ENCODE measurements at regions not wholly inside any gene's neighbourhood (a gene's known extent, or its start where the extent isn't known, plus 50 kb on each side); places are given as distances from the start of the nearest gene placed in this dataset.

DNA sequence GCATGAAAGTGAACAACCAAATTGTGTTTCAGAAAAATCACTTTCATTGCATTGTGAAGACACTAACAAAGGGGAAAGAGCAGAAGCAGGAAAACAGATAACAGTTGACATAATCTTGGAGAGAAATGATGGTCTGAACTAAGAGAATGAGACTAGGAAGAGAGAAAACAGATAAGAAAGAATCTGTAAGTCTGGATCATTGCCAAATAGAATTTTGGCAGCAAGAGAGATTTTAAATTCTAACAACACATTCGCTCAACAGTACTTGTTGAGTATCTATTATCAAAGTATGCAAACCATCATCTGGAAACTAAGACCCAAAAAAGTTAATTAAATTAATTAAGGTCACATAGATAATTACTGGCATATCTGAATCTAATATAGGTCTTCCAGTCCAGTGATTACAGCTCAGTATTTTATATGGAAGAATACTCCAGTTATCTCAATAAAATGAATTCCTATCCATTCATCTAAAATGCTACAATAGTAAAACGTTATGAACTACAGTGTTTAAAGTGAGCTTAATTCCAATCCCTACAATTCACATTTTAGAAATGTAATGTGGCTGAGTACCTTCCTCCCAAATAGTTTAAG lies 166.7 kb upstream of the FAT3 start:
- Histone ChIP-seq H3K36me3 (ENCODE audit: insufficient read depth in 1 of 2, low read depth in 1 of 2) (no peaks in the 10 kb centered on the region), H3K4me3 (no peak overlapping the region), H3K4me1 (no peaks in the 10 kb centered on the region), H3K9me3 (no peaks in the 10 kb centered on the region), H3K27me3 (ENCODE audit: insufficient read depth in 3 of 3, low read length in 2 of 3) (no peaks in the 10 kb centered on the region), H3K27ac (no peak overlapping the region)
- 49 to 62% (median 53%) methylated on average over 2 of the region's 2 CpGs for WGBS, 3 donors
- TF ChIP-seq, protein P1, sequence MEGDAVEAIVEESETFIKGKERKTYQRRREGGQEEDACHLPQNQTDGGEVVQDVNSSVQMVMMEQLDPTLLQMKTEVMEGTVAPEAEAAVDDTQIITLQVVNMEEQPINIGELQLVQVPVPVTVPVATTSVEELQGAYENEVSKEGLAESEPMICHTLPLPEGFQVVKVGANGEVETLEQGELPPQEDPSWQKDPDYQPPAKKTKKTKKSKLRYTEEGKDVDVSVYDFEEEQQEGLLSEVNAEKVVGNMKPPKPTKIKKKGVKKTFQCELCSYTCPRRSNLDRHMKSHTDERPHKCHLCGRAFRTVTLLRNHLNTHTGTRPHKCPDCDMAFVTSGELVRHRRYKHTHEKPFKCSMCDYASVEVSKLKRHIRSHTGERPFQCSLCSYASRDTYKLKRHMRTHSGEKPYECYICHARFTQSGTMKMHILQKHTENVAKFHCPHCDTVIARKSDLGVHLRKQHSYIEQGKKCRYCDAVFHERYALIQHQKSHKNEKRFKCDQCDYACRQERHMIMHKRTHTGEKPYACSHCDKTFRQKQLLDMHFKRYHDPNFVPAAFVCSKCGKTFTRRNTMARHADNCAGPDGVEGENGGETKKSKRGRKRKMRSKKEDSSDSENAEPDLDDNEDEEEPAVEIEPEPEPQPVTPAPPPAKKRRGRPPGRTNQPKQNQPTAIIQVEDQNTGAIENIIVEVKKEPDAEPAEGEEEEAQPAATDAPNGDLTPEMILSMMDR (IDR thresholded peaks at IDR 0.05) = no peak
- DNase-seq (no peak), ATAC-seq (no peak)
- intact Hi-C loops (cut with DNase I) = no loop called here

DNA sequence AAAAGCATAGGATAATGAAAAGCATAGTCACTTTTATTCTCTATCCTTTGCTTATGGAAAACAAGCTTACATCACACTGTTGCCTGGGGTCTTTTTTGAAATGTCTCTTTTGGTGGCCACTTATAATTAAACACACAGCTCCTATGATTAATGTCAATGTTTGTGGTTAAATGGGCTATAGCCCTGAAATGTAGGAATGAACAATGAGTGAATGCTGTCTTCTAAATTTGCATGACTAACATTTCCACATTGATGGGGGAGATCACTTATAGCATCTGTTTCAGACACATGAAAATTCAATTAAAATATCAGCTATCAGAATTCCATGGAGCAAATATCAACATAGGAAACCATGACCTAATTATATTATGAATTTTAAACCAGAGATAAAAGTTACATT lies 171.4 kb upstream of the FAT3 start:
- Histone ChIP-seq H3K4me3 (no peak overlapping the region), H3K4me1 (no peaks in the 10 kb centered on the region), H3K9me3 (no peaks in the 10 kb centered on the region), H3K27ac (no peak overlapping the region), H3K36me3 (ENCODE audit: insufficient read depth in 1 of 2, low read depth in 1 of 2) (no peaks in the 10 kb centered on the region), H3K27me3 (ENCODE audit: insufficient read depth in 3 of 3, low read length in 2 of 3) (no peaks in the 10 kb centered on the region)
- DNase-seq (no peak), ATAC-seq (no peak)
- TF ChIP-seq, protein P1 (IDR thresholded peaks at IDR 0.05) = no peak
- intact Hi-C loops (cut with DNase I) = no loop called here

DNA sequence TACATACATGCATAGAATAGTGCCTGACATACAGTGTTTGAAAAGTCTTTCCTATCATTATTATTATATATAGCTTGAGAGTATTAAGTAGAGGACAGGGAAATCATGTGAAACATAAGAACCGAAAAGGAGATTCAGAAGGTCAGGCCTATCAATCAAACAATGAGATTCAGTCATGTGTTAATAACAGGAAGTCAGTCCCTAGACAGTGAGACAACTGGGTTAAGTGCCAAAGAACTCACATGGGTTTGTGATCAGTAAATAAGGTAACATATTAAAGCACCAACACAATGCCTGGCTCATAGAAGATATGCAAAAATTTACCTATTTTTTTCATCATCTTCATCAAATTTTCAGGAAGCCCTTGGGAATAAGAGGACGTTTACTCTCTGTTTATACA lies 174.3 kb upstream of the FAT3 start:
- Histone ChIP-seq H3K9me3 (no peaks in the 10 kb centered on the region), H3K27ac (no peak overlapping the region), H3K4me3 (no peak overlapping the region), H3K36me3 (ENCODE audit: insufficient read depth in 1 of 2, low read depth in 1 of 2) (no peaks in the 10 kb centered on the region), H3K4me1 (no peaks in the 10 kb centered on the region), H3K27me3 (ENCODE audit: insufficient read depth in 3 of 3, low read length in 2 of 3) (no peaks in the 10 kb centered on the region)
- TF ChIP-seq, protein P1 (IDR thresholded peaks at IDR 0.05) = no peak
- WGBS, 3 donors = 25 to 38% (median 32%) methylated on average over 2 of the region's 2 CpGs
- intact Hi-C loops (cut with DNase I) = no loop called here
- DNase-seq (no peak), ATAC-seq (no peak)

DNA sequence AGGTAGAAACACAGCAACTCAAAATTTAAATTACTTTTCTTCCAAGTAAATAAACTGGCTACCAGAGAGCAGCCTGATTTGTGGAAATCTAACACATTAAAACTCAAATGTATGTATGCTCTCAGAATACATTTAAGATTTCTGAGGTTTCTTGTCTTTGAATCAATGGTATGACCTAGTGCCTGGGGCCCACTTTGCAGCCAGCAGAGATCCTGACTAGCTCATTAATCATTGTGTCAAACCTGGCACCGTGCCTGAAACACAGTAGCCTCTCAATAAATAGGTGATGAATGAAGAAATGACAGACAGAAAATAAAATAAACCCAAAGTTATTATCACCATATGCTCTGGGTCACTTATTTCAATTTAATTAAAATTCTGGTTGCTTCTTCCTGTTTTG lies 176.2 kb upstream of the FAT3 start:
- no peaks in the 10 kb centered on the region for H3K9me3 ChIP-seq
- intact Hi-C loops (cut with DNase I) = no loop called here
- TF ChIP-seq, protein P1 (IDR thresholded peaks at IDR 0.05) = no peak
- no peaks in the 10 kb centered on the region for H3K4me1 ChIP-seq
- H3K36me3 ChIP-seq (ENCODE audit: insufficient read depth in 1 of 2, low read depth in 1 of 2) = no peaks in the 10 kb centered on the region
- H3K27ac ChIP-seq = no peak overlapping the region
- H3K27me3 ChIP-seq (ENCODE audit: insufficient read depth in 3 of 3, low read length in 2 of 3) = no peaks in the 10 kb centered on the region
- 8 to 10% (median 9%) methylated on average over 1 of the region's 1 CpG for WGBS, 3 donors
- ATAC-seq = no peak
- no peak overlapping the region for H3K4me3 ChIP-seq
- no peak for DNase-seq

DNA sequence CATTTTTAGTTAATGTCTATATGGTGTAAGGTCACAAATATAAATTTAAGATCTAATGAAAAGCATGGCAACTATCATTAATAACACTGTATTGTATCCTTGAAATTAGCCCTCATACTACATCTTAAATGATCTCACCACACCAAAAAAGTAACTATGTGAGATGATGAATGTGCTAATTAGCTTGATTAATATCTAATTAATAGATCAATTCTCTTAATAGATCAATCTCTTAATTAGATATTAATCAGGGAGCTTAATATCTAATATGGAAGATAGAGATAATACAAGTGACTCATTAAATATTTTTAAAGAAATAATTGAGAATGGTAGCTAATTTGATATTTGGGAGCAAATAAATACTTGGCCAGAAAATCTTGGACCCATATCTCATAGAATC lies 178.5 kb upstream of the FAT3 start:
- no peak for DNase-seq
- no peaks in the 10 kb centered on the region for H3K36me3 ChIP-seq (ENCODE audit: insufficient read depth in 1 of 2, low read depth in 1 of 2)
- H3K9me3 ChIP-seq = no peaks in the 10 kb centered on the region
- TF ChIP-seq, protein P1 (IDR thresholded peaks at IDR 0.05) = no peak
- H3K27me3 ChIP-seq (ENCODE audit: insufficient read depth in 3 of 3, low read length in 2 of 3) = no peaks in the 10 kb centered on the region
- no peak for ATAC-seq
- intact Hi-C loops (cut with DNase I) = no loop called here
- no peaks in the 10 kb centered on the region for H3K4me1 ChIP-seq
- H3K27ac ChIP-seq = no peak overlapping the region
- H3K4me3 ChIP-seq = no peak overlapping the region

Measured in psoas muscle (tissue), 7 donors.